Activated naive CD4-positive, alpha-beta T cell (primary cell): ENCODE measurements at regions not wholly inside any gene's neighbourhood (a gene's known extent, or its start where the extent isn't known, plus 50 kb on each side); places are given as distances from the start of the nearest gene placed in this dataset.
"Not testable (repeated sequence)": the region's sequence is repeated elsewhere in the genome, so short reads cannot be mapped to it uniquely, and the experiment has no call there.

Experiments
- DNase-seq, 4 experiments: peaks; one replicate each; lab custom pipeline; 2025; lab: John Stamatoyannopoulos, UW

- no peak for DNase-seq
These were observed 454.2 kb upstream of the B3GAT1 start for GRCh38 chr11:134866215-134866614.

GRCh38 chr11:134864968-134865305 is 452.9 kb upstream of the B3GAT1 start:
- no peak for DNase-seq

GRCh38 chr11:134864233-134864967 is 452.4 kb upstream of the B3GAT1 start:
- DNase-seq = no peak

- no peak for DNase-seq
These were observed 451.3 kb upstream of the B3GAT1 start for GRCh38 chr11:134863294-134863693.

- no peak for DNase-seq
These were observed 450.6 kb upstream of the B3GAT1 start for GRCh38 chr11:134862587-134863195.

GRCh38 chr11:134862105-134862502 is 450.1 kb upstream of the B3GAT1 start:
- no peak for DNase-seq

- no peak for DNase-seq
These were observed 449.6 kb upstream of the B3GAT1 start for GRCh38 chr11:134861490-134862104.

GRCh38 chr11:134858783-134859480 is 446.9 kb upstream of the B3GAT1 start:
- no peak for DNase-seq

GRCh38 chr11:134857035-134857434 is 445.0 kb upstream of the B3GAT1 start:
- DNase-seq = no peak

- DNase-seq = no peak
These were observed 444.3 kb upstream of the B3GAT1 start for GRCh38 chr11:134856056-134856971.

- DNase-seq = no peak
These were observed 442.2 kb upstream of the B3GAT1 start for GRCh38 chr11:134853992-134854991.

- DNase-seq = not testable (repeated sequence)
These were observed 439.6 kb upstream of the B3GAT1 start for GRCh38 chr11:134851503-134852224.

GRCh38 chr11:134850566-134850965 is 438.5 kb upstream of the B3GAT1 start:
- DNase-seq = no peak

- DNase-seq = no peak
These were observed 437.8 kb upstream of the B3GAT1 start for GRCh38 chr11:134849833-134850232.

- DNase-seq = no peak
These were observed 435.2 kb upstream of the B3GAT1 start for GRCh38 chr11:134847083-134847715.

- no peak for DNase-seq
These were observed 434.5 kb upstream of the B3GAT1 start for GRCh38 chr11:134846328-134847082.

GRCh38 chr11:134845474-134846327 is 433.7 kb upstream of the B3GAT1 start:
- DNase-seq = no peak

GRCh38 chr11:134844838-134845237 is 432.8 kb upstream of the B3GAT1 start:
- DNase-seq = no peak
